Activated CD8-positive, alpha-beta T cell treated with anti-CD3 and anti-CD28 coated beads, Interleukin-2, amount 10 ng/mL, durations not matched to agents 7 days and 5 days (primary cell): ENCODE measurements at regions not wholly inside any gene's neighbourhood (a gene's known extent, or its start where the extent isn't known, plus 50 kb on each side); places are given as distances from the start of the nearest gene placed in this dataset.
"Not testable (repeated sequence)": the region's sequence is repeated elsewhere in the genome, so short reads cannot be mapped to it uniquely, and the experiment has no call there.

ENCODE experiments used
- ATAC-seq: fragments of 150-1000 bp; cut with Tn5 transposase; one replicate; pipeline ENCODE4 v1.10.0; 2021; ENCODE audit warnings: moderate library complexity
- CTCF ChIA-PET: fragments of 350-600 bp; sonication (Branson Sonifier 250); formaldehyde crosslinking; loops from one replicate; lab custom pipeline; 2021; ENCODE audit warnings: antibody characterized with exemption; lab: Charles Lee
- POLR2A ChIA-PET: fragments of 350-600 bp; sonication (Branson Sonifier 250); formaldehyde crosslinking; loops from one replicate; lab custom pipeline; 2021; ENCODE audit warnings: antibody characterized with exemption; lab: Charles Lee
- DNase-seq: peaks from one replicate; pipeline ENCODE4 v3.0.0-alpha.2; 2020
- H3K27ac Mint-ChIP-seq: one replicate; pipeline ENCODE4 v1.8.0; 2021; ENCODE audit warnings: mild to moderate bottlenecking, mixed read lengths
- H3K27me3 Mint-ChIP-seq: one replicate; pipeline ENCODE4 v1.8.0; 2021; ENCODE audit warnings: low read depth, mixed read lengths
- H3K36me3 Mint-ChIP-seq: one replicate; pipeline ENCODE4 v1.8.0; 2021; ENCODE audit warnings: low read depth, mixed read lengths
- H3K4me1 Mint-ChIP-seq: one replicate; pipeline ENCODE4 v1.8.0; 2021; ENCODE audit warnings: low read depth, mixed read lengths
- H3K4me3 Mint-ChIP-seq: one replicate; pipeline ENCODE4 v1.8.0; 2021; ENCODE audit warnings: mild to moderate bottlenecking, mixed read lengths
- H3K9me3 Mint-ChIP-seq: one replicate; pipeline ENCODE4 v1.8.0; 2022; ENCODE audit warnings: mixed read lengths; ENCODE audit not compliant: insufficient read depth

GRCh38 chr15:60275624-60276023, 122.2 kb downstream of the ANXA2 start:
- POLR2A ChIA-PET: no interaction called here
- H3K4me1 Mint-ChIP-seq: no peaks in the 10 kb centered on the region
- DNase-seq: no peak
- peaks cover 20% of the 10 kb centered on the region for H3K27me3 Mint-ChIP-seq
- CTCF ChIA-PET: interaction anchor here (1.3 to 1.6 kb wide), 2 partner anchors 15 to 51 kb away, joined by 3 to 7 read pairs; no protein-coding TSS in a partner anchor
- H3K36me3 Mint-ChIP-seq: no peaks in the 10 kb centered on the region
- no peak for ATAC-seq
- H3K4me3 Mint-ChIP-seq: no peak overlapping the region
- H3K9me3 Mint-ChIP-seq: peaks cover 13% of the 10 kb centered on the region
- no peak overlapping the region for H3K27ac Mint-ChIP-seq

- H3K27me3 Mint-ChIP-seq: peaks cover 25% of the 10 kb centered on the region
- POLR2A ChIA-PET: no interaction called here
Observed at GRCh38 chr15:60278879-60279278, 118.9 kb downstream of the ANXA2 start.

GRCh38 chr15:60280259-60280658, 117.5 kb downstream of the ANXA2 start:
- Mint-ChIP-seq H3K27ac (no peak overlapping the region), H3K9me3 (peaks cover 11% of the 10 kb centered on the region), H3K36me3 (no peaks in the 10 kb centered on the region), H3K4me1 (no peaks in the 10 kb centered on the region), H3K4me3 (no peak overlapping the region), H3K27me3 (peaks cover 35% of the 10 kb centered on the region)
- no peak for ATAC-seq
- POLR2A ChIA-PET: no interaction called here
- CTCF ChIA-PET: interaction anchor here (1.3 kb wide), 1 partner anchor 12 kb away, joined by 3 read pairs; no protein-coding TSS in a partner anchor
- no peak for DNase-seq

More at GRCh38 chr15:60278879-60279278, 118.9 kb downstream of the ANXA2 start:
- ATAC-seq (no peak), DNase-seq (no peak)
- Mint-ChIP-seq H3K4me1 (no peaks in the 10 kb centered on the region), H3K9me3 (peaks cover 13% of the 10 kb centered on the region), H3K27ac (no peak overlapping the region), H3K36me3 (no peaks in the 10 kb centered on the region), H3K4me3 (no peak overlapping the region)
- CTCF ChIA-PET: no interaction called here

GRCh38 chr15:60283936-60284335, 113.8 kb downstream of the ANXA2 start:
- DNase-seq: no peak
- Mint-ChIP-seq H3K4me3 (no peak overlapping the region), H3K9me3 (no peaks in the 10 kb centered on the region), H3K36me3 (no peaks in the 10 kb centered on the region), H3K27me3 (peaks cover 30% of the 10 kb centered on the region), H3K27ac (no peak overlapping the region), H3K4me1 (no peaks in the 10 kb centered on the region)
- ChIA-PET CTCF (interaction anchor here (0.9 to 1.2 kb wide), 2 partner anchors 10 to 365 kb away, joined by 3 read pairs; no protein-coding TSS in a partner anchor), POLR2A (no interaction called here)
- ATAC-seq: no peak

GRCh38 chr15:60295901-60296300, 101.9 kb downstream of the ANXA2 start:
- ATAC-seq, CTCF ChIA-PET, H3K27ac Mint-ChIP-seq, H3K36me3 Mint-ChIP-seq, H3K4me3 Mint-ChIP-seq, POLR2A ChIA-PET, DNase-seq, H3K4me1 Mint-ChIP-seq, H3K27me3 Mint-ChIP-seq, H3K9me3 Mint-ChIP-seq: not testable (repeated sequence)

GRCh38 chr15:60297047-60297446, 100.7 kb downstream of the ANXA2 start:
- ATAC-seq: no peak
- ChIA-PET CTCF (no interaction called here), POLR2A (interaction anchor here (0.6 kb wide), 1 partner anchor 506 kb away, joined by 4 read pairs; no protein-coding TSS in a partner anchor)
- Mint-ChIP-seq H3K9me3 (no peaks in the 10 kb centered on the region), H3K36me3 (no peaks in the 10 kb centered on the region), H3K27me3 (no peaks in the 10 kb centered on the region), H3K4me3 (no peak overlapping the region), H3K4me1 (no peaks in the 10 kb centered on the region), H3K27ac (no peak overlapping the region)
- no peak for DNase-seq
